GM18867 (cell line): ENCODE measurements at regions not wholly inside any gene's neighbourhood (a gene's known extent, or its start where the extent isn't known, plus 50 kb on each side); places are given as distances from the start of the nearest gene placed in this dataset.
A peak's percentile ranks its signal among the peaks of the same experiment; 100 is the strongest.

Source experiments
- ATAC-seq: cut with Tn5 transposase; IDR thresholded peaks from one replicate; pipeline ENCODE4 v1.9.1; 2021; ENCODE audit warnings: mild to moderate bottlenecking, moderate library complexity; ENCODE audit not compliant: unreplicated experiment

- ATAC-seq = no peak
Observed at GRCh38 chr2:144163592-144163991, 356.3 kb downstream of the ZEB2 start.

- ATAC-seq = peak; percentile 90
Observed at GRCh38 chr2:144162652-144163051, 357.3 kb downstream of the ZEB2 start.

- ATAC-seq = no peak
Observed at GRCh38 chr2:144161061-144161460, 358.9 kb downstream of the ZEB2 start.

- ATAC-seq = no peak
Observed at GRCh38 chr2:144159240-144159639, 360.7 kb downstream of the ZEB2 start.

DNA sequence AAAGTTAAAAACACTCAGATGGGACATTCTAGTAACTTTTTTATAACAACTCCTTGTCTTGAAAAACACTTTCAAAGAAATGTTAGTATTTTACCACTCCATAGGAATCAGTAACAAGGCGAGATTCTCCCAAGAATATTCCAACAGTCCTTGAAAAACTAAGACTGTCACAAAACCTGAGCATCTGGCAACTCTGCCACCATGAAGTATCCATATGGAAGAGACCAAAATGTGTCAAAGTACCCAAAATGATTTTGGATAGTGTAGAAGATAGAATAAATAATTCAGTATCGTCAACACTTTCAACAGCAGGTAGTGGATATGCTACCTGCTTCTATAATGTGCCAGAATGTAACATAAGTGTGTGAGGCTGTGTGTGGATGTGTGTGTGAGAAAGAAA is 361.8 kb downstream of the ZEB2 start:
- ATAC-seq = no peak

DNA sequence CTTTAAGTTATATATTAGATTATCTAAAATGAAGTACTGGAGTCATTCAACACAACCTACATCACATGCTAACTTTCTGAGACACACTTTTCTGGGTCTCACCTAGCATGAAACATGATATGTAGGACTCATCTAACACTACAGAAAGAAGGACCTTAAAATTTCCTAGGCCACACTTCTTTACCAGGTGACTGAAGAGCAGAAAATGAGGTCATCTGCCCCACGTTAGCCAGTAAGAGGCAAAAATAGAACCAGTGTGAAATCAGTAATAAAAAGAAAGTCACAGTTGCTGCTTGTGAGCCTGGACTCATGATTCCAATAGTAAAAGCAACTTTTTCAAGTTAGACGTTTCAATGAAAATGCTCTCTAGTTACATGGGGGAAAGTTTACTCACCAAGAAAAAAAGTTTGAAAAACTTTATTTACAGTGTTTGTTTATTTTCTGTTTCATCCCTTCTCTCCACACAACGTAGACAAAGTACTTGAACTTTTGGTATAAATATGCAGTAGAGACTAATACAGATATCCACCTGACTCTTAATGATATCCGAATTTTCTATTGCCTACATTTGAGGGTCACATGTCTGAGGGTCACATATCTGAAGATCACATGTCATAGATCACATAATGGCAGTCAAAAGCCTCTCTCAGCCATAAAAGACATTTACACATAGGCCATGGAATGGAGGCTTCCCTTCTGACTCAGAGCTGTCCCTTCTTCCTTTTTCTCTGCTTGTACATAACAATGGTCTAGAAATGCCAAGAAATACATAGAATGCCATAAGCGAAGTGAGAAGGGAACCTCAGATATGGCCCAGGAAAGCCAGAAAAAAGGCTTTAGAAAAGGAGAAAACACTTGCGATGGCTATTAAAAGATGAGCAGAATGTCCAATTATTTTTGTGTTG is 362.9 kb downstream of the ZEB2 start:
- ATAC-seq = peak; percentile 80

DNA sequence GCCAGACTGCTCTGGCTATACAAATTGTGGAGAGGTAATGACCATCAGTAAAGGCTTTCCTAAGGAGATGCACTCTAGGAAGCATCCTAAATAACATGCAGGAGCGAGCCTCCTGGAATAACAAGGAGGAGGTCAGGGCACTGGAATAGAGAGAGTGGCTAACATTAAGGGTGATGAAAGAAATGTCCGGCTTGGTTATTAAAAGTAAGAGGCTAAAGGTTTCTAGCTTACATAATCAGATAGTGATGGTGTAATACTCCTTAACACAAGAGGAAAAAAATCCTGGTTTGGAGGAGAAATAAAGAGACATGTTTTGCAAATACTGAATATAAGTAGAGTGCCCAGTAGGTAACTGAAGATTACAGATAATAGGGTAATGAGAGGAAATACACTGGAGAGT is 365.7 kb downstream of the ZEB2 start:
- ATAC-seq = no peak

GRCh38 chr2:144152817-144153271 is 367.1 kb downstream of the ZEB2 start:
- peak; percentile 43 for ATAC-seq

DNA sequence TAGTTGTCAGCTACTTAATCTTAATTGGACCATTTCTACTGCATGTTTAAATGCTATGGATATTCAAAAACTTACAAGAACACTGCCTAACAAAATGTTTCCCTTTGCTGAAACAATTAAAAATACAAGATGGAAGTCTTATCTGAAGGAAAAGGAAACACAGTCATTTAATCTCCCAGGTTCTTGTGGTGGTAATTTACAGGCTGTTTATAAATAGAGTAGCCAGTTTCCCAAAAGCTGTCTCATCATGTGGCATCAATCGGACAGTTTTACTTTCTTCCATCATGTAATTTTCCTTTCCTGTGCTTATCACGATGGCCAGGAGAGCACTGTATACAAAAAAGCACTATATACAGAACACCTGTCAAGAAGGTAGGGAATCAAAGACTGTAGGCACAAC is 368.1 kb downstream of the ZEB2 start:
- ATAC-seq = no peak

DNA sequence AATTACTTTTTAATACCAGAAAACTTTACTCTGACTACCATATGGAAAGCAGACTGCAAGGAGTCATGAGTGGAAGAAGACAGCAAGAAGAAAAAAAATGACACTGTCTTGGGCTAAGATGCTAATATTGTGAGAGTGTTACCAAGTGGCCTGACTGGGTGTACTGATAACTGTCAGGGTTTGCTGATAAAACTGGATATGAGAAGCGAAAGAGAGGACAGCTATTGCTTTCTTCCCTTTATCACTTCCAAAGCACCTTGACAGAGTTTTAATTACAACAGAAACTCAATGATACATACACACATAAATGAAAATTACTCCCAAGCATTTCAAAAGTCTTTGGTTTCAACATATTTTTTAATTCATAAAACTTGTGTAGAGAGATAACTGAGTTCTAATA is 368.5 kb downstream of the ZEB2 start:
- ATAC-seq = no peak

GRCh38 chr2:144147356-144147755 is 372.6 kb downstream of the ZEB2 start:
- ATAC-seq = no peak

- ATAC-seq = no peak
Observed at GRCh38 chr2:144146876-144147275, 373.0 kb downstream of the ZEB2 start.

GRCh38 chr2:144146076-144146475 is 373.8 kb downstream of the ZEB2 start:
- no peak for ATAC-seq

DNA sequence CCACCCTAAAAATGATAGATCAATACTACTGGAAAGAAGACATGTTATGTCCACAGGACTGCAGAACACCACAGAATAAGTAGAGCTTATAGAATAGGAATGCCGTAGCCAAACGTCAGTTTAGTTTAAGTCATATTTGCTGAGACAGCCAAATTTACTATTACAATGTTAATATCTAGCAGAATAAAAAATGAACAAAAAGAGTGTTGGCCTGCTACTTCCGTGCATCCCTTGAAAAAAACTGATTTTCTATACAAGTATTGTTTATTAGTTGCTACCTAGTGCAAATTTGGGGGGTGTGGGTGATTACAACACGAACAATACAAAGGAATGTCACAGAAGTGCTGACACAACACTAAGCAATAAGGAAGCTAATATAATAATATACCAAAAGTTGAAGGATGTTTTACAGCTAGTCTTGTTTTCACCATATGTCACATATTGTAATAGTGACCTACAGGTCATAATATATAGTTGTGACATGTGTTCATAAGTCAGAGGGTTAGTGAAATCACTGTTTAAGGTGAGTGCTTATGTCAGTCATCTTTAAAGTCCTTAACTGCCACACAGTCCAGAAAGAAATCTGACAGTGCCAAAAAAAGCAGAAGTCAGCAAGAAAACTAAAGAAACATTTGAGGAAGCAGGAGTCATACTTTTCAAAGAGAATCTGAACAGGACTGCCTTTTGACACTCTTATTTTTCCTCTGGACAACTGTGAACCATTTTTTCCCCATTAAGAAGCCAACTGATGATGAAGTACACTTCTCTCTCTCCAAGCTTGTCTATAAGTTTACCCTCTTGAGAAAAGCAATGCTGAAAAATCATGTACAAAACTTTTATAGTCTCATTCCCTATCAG is 376.4 kb downstream of the ZEB2 start:
- no peak for ATAC-seq

- no peak for ATAC-seq
Observed at GRCh38 chr2:144140891-144141290, 379.0 kb downstream of the ZEB2 start.

DNA sequence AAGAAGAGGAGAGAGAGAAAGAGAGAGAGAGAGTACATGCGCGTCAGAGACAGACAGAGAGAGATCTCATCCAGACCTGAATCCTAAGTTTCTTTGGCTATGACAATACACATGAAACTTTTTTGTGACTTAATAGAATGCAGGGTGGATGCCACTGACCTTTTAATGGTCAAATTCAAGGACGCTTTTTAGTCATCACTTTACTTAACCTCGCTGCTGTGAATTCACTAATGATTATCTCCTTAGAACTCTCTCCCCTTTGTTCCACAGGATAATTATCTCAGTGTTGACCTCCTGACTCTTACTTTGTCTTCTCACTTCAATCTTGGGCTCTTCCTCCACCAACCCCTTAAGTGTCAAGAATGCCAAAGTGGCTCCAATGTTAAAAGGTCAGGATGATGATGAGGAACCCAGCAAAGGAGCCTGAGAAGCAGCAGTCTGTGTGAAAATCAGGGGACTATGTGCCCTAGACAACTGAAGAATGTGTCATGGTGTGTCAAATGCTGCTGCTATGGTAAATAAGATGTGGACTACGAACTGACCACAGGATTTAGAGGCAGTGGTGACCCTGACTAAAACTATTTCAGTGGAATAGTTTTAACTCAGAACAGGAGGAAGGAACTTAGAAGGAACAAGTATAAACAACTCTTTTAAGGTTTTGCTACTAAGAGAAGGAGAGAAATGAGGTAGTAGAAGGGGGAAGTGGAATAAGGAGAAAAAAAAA is 382.1 kb downstream of the ZEB2 start:
- ATAC-seq = no peak

- no peak for ATAC-seq
Observed at GRCh38 chr2:144137272-144137671, 382.6 kb downstream of the ZEB2 start.

DNA sequence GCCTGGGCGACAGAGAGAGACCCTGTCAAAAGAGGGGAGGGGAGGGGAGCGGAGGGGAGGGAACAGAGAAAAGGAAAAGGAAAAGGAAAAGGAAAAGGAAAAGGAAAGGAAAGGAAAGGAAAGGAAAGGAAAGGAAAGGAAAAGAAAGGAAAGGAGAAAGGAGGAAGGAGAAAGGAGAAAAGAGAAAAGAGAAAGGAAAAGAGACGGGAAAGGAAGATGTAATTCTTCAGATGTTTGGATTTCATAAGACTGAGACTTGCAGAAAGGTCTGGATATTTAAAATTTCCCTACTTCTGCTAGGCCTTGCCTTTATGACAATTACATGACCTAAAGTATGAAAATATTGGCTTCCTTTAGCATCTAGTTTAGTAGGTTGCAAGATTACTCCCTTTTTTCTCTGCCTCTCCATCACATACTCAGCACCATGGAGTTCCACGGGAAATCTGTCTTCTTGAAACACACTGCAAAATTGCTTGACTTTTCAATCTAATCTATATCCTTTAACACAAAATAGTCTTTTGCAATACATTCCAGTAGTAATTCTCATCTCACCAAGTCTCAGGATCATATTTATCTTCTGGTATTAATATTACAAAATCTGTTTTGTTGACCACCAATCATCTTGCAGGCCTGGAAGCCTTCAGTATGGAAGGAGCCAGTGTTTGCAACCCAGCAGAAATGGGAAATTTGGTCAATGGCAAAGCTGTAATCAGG is 383.5 kb downstream of the ZEB2 start:
- ATAC-seq = no peak

- no peak for ATAC-seq
Observed at GRCh38 chr2:144133936-144134665, 385.8 kb downstream of the ZEB2 start.

- no peak for ATAC-seq
Observed at GRCh38 chr2:144132357-144132756, 387.6 kb downstream of the ZEB2 start.
